ENCODE measurements at regions not wholly inside any gene's neighbourhood (a gene's known extent, or its start where the extent isn't known, plus 50 kb on each side); places are given as distances from the start of the nearest gene placed in this dataset.

DNA sequence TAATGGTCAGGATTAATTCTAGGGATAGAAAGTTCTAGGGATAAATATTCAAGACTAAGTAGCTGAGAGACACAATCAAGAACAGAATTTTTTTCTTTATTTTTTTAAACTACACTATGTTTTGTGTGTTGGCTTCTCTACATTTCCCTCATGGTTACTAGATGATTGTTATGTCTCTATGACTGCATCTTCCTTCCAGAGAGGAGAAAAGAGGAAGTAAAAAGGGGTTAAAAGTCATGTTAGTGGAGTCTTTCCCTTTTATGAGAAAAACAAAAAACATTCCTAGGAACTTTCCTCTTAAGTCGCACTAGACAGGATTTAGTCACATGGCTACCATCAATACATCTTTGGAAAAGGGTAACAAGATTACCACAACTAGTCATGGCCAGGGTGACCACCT, 375.0 kb downstream of the KCNJ2 start:
- no peak for DNase-seq
- no CpG with 5 or more reads among the region's 1 CpG for WGBS (ENCODE audit: extremely low coverage, insufficient coverage, insufficient read length)

GRCh38 chr17:70552230-70552981, 383.1 kb downstream of the KCNJ2 start:
- Histone ChIP-seq H3K4me3 (ENCODE audit: low read depth, low read length) (no peak overlapping the region), H3K4ac (ENCODE audit: low read depth, low read length) (no peak overlapping the region), H3K18ac (ENCODE audit: low read length) (no peak overlapping the region), H3K23ac (ENCODE audit: low read length) (no peak overlapping the region), H2BK5ac (ENCODE audit: low read depth, low read length, poor library complexity) (no peak overlapping the region), H3K9me3 (ENCODE audit: insufficient read depth, low read depth, low read length) (no peaks in the 10 kb centered on the region), H3K14ac (ENCODE audit: low read length) (no peak overlapping the region), H3K27ac (ENCODE audit: low read depth, low read length) (no peak overlapping the region), H4K8ac (ENCODE audit: low read depth, low read length) (no peak overlapping the region), H3K9ac (ENCODE audit: low read length) (no peak overlapping the region), H3K4me2 (ENCODE audit: low read length) (no peak overlapping the region), H2BK12ac (ENCODE audit: low read length) (peak overlapping the region; percentile 79), H3K36me3 (ENCODE audit: control insufficient read depth in 1 of 2, insufficient read depth in 2 of 2, low read length in 2 of 2) (no peaks in the 10 kb centered on the region), H2AK5ac (ENCODE audit: low read length) (no peak overlapping the region), H4K12ac (ENCODE audit: low read depth, low read length) (no peak overlapping the region), H2AFZ (ENCODE audit: insufficient read depth, low read length, poor library complexity) (no peak overlapping the region), H3K27me3 (ENCODE audit: insufficient read depth, low read length) (no peaks in the 10 kb centered on the region), H3K4me1 (ENCODE audit: control insufficient read depth in 1 of 2, insufficient read depth in 2 of 2, low read length in 2 of 2) (no peaks in the 10 kb centered on the region), H3K79me2 (ENCODE audit: control insufficient read depth, insufficient read depth, low read length, poor library complexity) (no peaks in the 10 kb centered on the region), H2BK120ac (ENCODE audit: insufficient read depth, low read length, poor library complexity) (peak overlapping the region; percentile 73), H3K79me1 (ENCODE audit: low read length) (peaks cover 1% of the 10 kb centered on the region), H4K91ac (ENCODE audit: low read depth, low read length) (no peak overlapping the region)
- peak in 1 of 2 donors; percentile 72 for DNase-seq
- WGBS (ENCODE audit: extremely low coverage, insufficient coverage, insufficient read length), result no CpG with 5 or more reads among the region's 8 CpGs

More for the DNA sequence above, 375.0 kb downstream of the KCNJ2 start:
- no peaks in the 10 kb centered on the region for H3K79me1 ChIP-seq (ENCODE audit: low read length)
- H2BK120ac ChIP-seq (ENCODE audit: insufficient read depth, low read length, poor library complexity), result no peak overlapping the region
- no peak overlapping the region for H3K23ac ChIP-seq (ENCODE audit: low read length)
- no peak overlapping the region for H3K14ac ChIP-seq (ENCODE audit: low read length)
- no peaks in the 10 kb centered on the region for H3K36me3 ChIP-seq (ENCODE audit: control insufficient read depth in 1 of 2, insufficient read depth in 2 of 2, low read length in 2 of 2)
- no peaks in the 10 kb centered on the region for H3K79me2 ChIP-seq (ENCODE audit: control insufficient read depth, insufficient read depth, low read length, poor library complexity)
- no peak overlapping the region for H4K91ac ChIP-seq (ENCODE audit: low read depth, low read length)
- H3K4me2 ChIP-seq (ENCODE audit: low read length), result no peak overlapping the region
- H3K18ac ChIP-seq (ENCODE audit: low read length), result no peak overlapping the region
- H3K9ac ChIP-seq (ENCODE audit: low read length), result no peak overlapping the region
- no peak overlapping the region for H4K12ac ChIP-seq (ENCODE audit: low read depth, low read length)
- H3K9me3 ChIP-seq (ENCODE audit: insufficient read depth, low read depth, low read length), result no peaks in the 10 kb centered on the region
- H3K4me1 ChIP-seq (ENCODE audit: control insufficient read depth in 1 of 2, insufficient read depth in 2 of 2, low read length in 2 of 2), result no peaks in the 10 kb centered on the region
- H4K8ac ChIP-seq (ENCODE audit: low read depth, low read length), result no peak overlapping the region
- H2AFZ ChIP-seq (ENCODE audit: insufficient read depth, low read length, poor library complexity), result no peak overlapping the region
- H2BK5ac ChIP-seq (ENCODE audit: low read depth, low read length, poor library complexity), result no peak overlapping the region
- H3K4me3 ChIP-seq (ENCODE audit: low read depth, low read length), result no peak overlapping the region
- no peak overlapping the region for H2AK5ac ChIP-seq (ENCODE audit: low read length)
- no peak overlapping the region for H3K4ac ChIP-seq (ENCODE audit: low read depth, low read length)
- no peak overlapping the region for H3K27ac ChIP-seq (ENCODE audit: low read depth, low read length)
- no peaks in the 10 kb centered on the region for H3K27me3 ChIP-seq (ENCODE audit: insufficient read depth, low read length)
- no peak overlapping the region for H2BK12ac ChIP-seq (ENCODE audit: low read length)

DNA sequence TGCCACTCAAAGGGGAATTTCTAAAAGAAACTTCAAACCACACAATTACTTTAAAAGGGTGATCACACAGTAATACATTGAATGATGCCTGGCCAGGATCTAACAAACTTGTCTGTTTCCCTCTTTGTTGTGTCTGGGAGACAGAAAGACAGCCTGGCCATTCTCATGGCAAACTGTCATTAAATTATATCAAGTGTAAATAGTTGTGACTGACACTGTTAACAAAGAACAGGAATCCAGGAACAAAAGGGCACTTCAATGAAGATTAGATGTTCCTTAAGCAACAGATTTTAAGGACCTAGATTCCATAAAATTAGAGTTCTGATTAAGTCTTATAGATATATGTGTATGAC, 383.6 kb downstream of the KCNJ2 start:
- H3K4me1 ChIP-seq (ENCODE audit: control insufficient read depth in 1 of 2, insufficient read depth in 2 of 2, low read length in 2 of 2), result no peaks in the 10 kb centered on the region
- no peak for DNase-seq
- no peak overlapping the region for H2BK12ac ChIP-seq (ENCODE audit: low read length)
- H3K14ac ChIP-seq (ENCODE audit: low read length), result no peak overlapping the region
- no peak overlapping the region for H3K18ac ChIP-seq (ENCODE audit: low read length)
- no peak overlapping the region for H2BK120ac ChIP-seq (ENCODE audit: insufficient read depth, low read length, poor library complexity)
- H2AK5ac ChIP-seq (ENCODE audit: low read length), result no peak overlapping the region
- H3K4ac ChIP-seq (ENCODE audit: low read depth, low read length), result no peak overlapping the region
- H4K91ac ChIP-seq (ENCODE audit: low read depth, low read length), result no peak overlapping the region
- H3K23ac ChIP-seq (ENCODE audit: low read length), result no peak overlapping the region
- H3K27me3 ChIP-seq (ENCODE audit: insufficient read depth, low read length), result no peaks in the 10 kb centered on the region
- no peak overlapping the region for H3K9ac ChIP-seq (ENCODE audit: low read length)
- no peaks in the 10 kb centered on the region for H3K9me3 ChIP-seq (ENCODE audit: insufficient read depth, low read depth, low read length)
- no peaks in the 10 kb centered on the region for H3K79me2 ChIP-seq (ENCODE audit: control insufficient read depth, insufficient read depth, low read length, poor library complexity)
- H4K8ac ChIP-seq (ENCODE audit: low read depth, low read length), result no peak overlapping the region
- no peak overlapping the region for H3K4me2 ChIP-seq (ENCODE audit: low read length)
- no peak overlapping the region for H2BK5ac ChIP-seq (ENCODE audit: low read depth, low read length, poor library complexity)
- H2AFZ ChIP-seq (ENCODE audit: insufficient read depth, low read length, poor library complexity), result no peak overlapping the region
- H3K4me3 ChIP-seq (ENCODE audit: low read depth, low read length), result no peak overlapping the region
- H3K79me1 ChIP-seq (ENCODE audit: low read length), result peaks cover 1% of the 10 kb centered on the region
- H3K36me3 ChIP-seq (ENCODE audit: control insufficient read depth in 1 of 2, insufficient read depth in 2 of 2, low read length in 2 of 2), result no peaks in the 10 kb centered on the region
- H3K27ac ChIP-seq (ENCODE audit: low read depth, low read length), result no peak overlapping the region
- H4K12ac ChIP-seq (ENCODE audit: low read depth, low read length), result no peak overlapping the region

DNA sequence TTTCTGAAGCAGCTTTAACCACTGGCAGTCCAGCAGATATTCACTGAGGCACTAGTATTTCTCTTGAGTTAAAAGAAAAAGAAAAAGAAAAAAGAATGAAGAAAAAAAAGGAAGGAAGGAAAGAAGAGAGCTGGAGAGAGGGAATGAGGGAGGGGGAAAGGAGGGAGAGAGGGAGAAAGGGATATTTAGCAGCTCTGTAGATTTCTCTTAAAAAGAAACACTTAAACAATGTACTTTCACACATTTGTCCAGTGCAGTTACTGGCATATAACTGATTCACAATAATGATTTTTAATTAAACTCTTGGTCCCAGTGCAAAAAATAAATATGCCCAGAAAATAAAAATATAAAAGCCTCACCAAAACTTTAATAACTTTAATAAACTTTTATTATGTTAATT, 386.4 kb downstream of the KCNJ2 start:
- H4K8ac ChIP-seq (ENCODE audit: low read depth, low read length), result no peak overlapping the region
- H3K27ac ChIP-seq (ENCODE audit: low read depth, low read length), result no peak overlapping the region
- H4K91ac ChIP-seq (ENCODE audit: low read depth, low read length), result no peak overlapping the region
- no peak overlapping the region for H3K4ac ChIP-seq (ENCODE audit: low read depth, low read length)
- no peaks in the 10 kb centered on the region for H3K4me1 ChIP-seq (ENCODE audit: control insufficient read depth in 1 of 2, insufficient read depth in 2 of 2, low read length in 2 of 2)
- H3K14ac ChIP-seq (ENCODE audit: low read length), result no peak overlapping the region
- H2AK5ac ChIP-seq (ENCODE audit: low read length), result no peak overlapping the region
- H2BK5ac ChIP-seq (ENCODE audit: low read depth, low read length, poor library complexity), result no peak overlapping the region
- H3K9me3 ChIP-seq (ENCODE audit: insufficient read depth, low read depth, low read length), result no peaks in the 10 kb centered on the region
- no peak overlapping the region for H2AFZ ChIP-seq (ENCODE audit: insufficient read depth, low read length, poor library complexity)
- no peak for DNase-seq
- no peak overlapping the region for H3K4me3 ChIP-seq (ENCODE audit: low read depth, low read length)
- peaks cover 1% of the 10 kb centered on the region for H3K79me1 ChIP-seq (ENCODE audit: low read length)
- H3K4me2 ChIP-seq (ENCODE audit: low read length), result no peak overlapping the region
- H2BK12ac ChIP-seq (ENCODE audit: low read length), result no peak overlapping the region
- H3K79me2 ChIP-seq (ENCODE audit: control insufficient read depth, insufficient read depth, low read length, poor library complexity), result no peaks in the 10 kb centered on the region
- H3K27me3 ChIP-seq (ENCODE audit: insufficient read depth, low read length), result no peaks in the 10 kb centered on the region
- no peak overlapping the region for H3K18ac ChIP-seq (ENCODE audit: low read length)
- no peaks in the 10 kb centered on the region for H3K36me3 ChIP-seq (ENCODE audit: control insufficient read depth in 1 of 2, insufficient read depth in 2 of 2, low read length in 2 of 2)
- no peak overlapping the region for H4K12ac ChIP-seq (ENCODE audit: low read depth, low read length)
- no peak overlapping the region for H2BK120ac ChIP-seq (ENCODE audit: insufficient read depth, low read length, poor library complexity)
- no peak overlapping the region for H3K23ac ChIP-seq (ENCODE audit: low read length)
- no peak overlapping the region for H3K9ac ChIP-seq (ENCODE audit: low read length)
